ENCODE measurements at regions not wholly inside any gene's neighbourhood (a gene's known extent, or its start where the extent isn't known, plus 50 kb on each side); places are given as distances from the start of the nearest gene placed in this dataset.

DNA sequence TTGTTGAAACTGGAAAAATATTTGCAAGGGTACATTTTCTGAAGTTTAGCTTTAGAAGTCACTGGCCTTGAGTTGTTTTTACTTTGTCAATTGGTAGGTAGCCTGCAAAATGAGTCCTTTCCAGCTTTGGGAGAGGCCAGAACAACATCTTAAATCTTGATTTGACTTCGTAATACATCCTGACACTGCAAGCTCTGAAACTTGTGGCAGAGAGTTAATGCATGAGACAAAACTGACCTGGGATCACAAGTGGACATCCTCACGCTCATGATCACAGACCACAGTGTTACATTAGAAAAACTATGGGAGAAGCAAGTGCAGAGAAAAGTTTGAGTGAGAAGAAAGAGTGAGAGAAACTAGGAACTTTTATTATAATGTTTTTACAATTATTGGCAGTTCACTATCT is 550.9 kb downstream of the USP25 start:
- no peaks in the 10 kb centered on the region for H3K9me3 ChIP-seq (ENCODE audit: low read depth)
- TF ChIP-seq, protein P1, sequence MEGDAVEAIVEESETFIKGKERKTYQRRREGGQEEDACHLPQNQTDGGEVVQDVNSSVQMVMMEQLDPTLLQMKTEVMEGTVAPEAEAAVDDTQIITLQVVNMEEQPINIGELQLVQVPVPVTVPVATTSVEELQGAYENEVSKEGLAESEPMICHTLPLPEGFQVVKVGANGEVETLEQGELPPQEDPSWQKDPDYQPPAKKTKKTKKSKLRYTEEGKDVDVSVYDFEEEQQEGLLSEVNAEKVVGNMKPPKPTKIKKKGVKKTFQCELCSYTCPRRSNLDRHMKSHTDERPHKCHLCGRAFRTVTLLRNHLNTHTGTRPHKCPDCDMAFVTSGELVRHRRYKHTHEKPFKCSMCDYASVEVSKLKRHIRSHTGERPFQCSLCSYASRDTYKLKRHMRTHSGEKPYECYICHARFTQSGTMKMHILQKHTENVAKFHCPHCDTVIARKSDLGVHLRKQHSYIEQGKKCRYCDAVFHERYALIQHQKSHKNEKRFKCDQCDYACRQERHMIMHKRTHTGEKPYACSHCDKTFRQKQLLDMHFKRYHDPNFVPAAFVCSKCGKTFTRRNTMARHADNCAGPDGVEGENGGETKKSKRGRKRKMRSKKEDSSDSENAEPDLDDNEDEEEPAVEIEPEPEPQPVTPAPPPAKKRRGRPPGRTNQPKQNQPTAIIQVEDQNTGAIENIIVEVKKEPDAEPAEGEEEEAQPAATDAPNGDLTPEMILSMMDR (IDR thresholded peaks at IDR 0.05; ENCODE audit: low read depth, low read length): no peak
- H3K36me3 ChIP-seq: no peaks in the 10 kb centered on the region
- no peak overlapping the region for H3K4me3 ChIP-seq
- H3K27ac ChIP-seq: peak overlapping the region; percentile 90
- DNase-seq (ENCODE audit: low read depth in 1 of 2, low spot score in 1 of 2): peak in 1 of 2 donors; percentile 19
- H3K27me3 ChIP-seq: no peaks in the 10 kb centered on the region
- H3K4me1 ChIP-seq (ENCODE audit: low read depth): peaks cover 34% of the 10 kb centered on the region

DNA sequence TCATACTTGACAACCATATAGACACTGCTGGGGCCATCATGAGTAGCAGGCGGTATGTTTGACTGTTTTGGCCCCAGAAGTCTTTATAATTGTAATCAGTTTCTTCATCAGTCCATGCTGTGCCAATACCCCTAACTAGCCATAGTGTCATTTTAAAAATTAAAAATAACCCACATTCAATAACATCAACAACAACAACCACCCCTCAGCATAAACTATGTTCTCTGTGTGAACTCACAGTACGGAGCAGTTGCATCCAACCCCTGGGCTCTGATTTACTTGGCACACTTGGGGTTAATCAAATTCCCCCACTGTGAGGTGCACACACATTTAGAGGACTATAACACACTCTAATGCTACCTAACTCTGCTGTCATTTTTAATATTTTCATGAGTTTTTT is 553.7 kb downstream of the USP25 start:
- H3K27me3 ChIP-seq: no peaks in the 10 kb centered on the region
- H3K4me1 ChIP-seq (ENCODE audit: low read depth): peaks cover 38% of the 10 kb centered on the region
- DNase-seq (ENCODE audit: low read depth in 1 of 2, low spot score in 1 of 2): no peak
- H3K27ac ChIP-seq: no peak overlapping the region
- TF ChIP-seq, protein P1 (IDR thresholded peaks at IDR 0.05; ENCODE audit: low read depth, low read length): no peak
- H3K9me3 ChIP-seq (ENCODE audit: low read depth): no peaks in the 10 kb centered on the region
- no peaks in the 10 kb centered on the region for H3K36me3 ChIP-seq
- H3K4me3 ChIP-seq: no peak overlapping the region

DNA sequence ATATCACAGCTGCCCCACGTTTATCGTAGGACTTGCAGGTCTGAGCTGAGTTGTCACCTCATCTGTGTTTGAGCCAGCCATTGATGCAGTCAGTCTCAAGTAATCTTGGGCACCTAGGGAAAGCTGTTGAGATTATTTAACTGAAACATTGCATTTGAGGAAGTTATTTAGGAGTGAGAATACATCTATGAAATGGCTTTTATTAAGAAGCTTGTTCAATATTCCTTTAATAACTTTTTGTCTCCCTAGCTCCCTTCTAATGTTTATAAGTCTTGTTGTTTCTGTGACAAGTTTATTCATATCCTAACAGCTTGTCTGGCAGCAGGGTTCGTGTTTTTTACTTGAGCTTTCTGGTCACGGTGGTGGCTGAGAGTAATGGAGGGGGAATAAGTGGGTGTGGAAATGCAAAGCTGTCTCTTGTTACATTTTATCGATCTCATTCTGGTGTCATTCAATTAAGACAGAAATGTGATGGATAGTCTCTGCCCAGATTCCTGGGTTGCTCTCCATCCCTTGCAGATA is 555.9 kb downstream of the USP25 start:
- no peaks in the 10 kb centered on the region for H3K9me3 ChIP-seq (ENCODE audit: low read depth)
- H3K36me3 ChIP-seq: no peaks in the 10 kb centered on the region
- no peak overlapping the region for H3K4me3 ChIP-seq
- H3K27ac ChIP-seq: peak overlapping the region; percentile 60
- TF ChIP-seq, protein P1 (IDR thresholded peaks at IDR 0.05; ENCODE audit: low read depth, low read length): no peak
- peaks cover 21% of the 10 kb centered on the region for H3K4me1 ChIP-seq (ENCODE audit: low read depth)
- no peak for DNase-seq (ENCODE audit: low read depth in 1 of 2, low spot score in 1 of 2)
- H3K27me3 ChIP-seq: no peaks in the 10 kb centered on the region

DNA sequence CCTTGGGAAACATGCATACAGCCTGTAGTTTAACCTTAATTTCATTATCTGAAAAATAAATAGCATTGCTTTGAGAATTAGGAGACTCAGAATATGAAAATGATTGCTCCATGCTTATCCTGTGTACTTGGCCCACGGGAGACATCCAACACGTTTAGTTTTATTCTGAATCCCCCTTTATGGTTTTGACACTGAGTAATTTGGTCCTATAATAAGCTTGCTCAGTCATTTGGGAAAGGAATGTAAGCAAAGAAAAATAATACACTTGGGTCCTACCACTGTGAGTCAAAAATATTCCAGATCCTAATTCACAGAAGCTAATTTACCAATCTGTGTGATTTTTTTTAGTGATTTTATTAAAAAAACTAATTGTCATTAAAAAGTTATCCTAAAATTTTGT is 557.3 kb downstream of the USP25 start:
- Histone ChIP-seq H3K27ac (no peak overlapping the region), H3K36me3 (no peaks in the 10 kb centered on the region), H3K4me3 (no peak overlapping the region), H3K27me3 (no peaks in the 10 kb centered on the region), H3K9me3 (ENCODE audit: low read depth) (no peaks in the 10 kb centered on the region), H3K4me1 (ENCODE audit: low read depth) (peaks cover 8% of the 10 kb centered on the region)
- TF ChIP-seq, protein P1 (IDR thresholded peaks at IDR 0.05; ENCODE audit: low read depth, low read length): no peak
- DNase-seq (ENCODE audit: low read depth in 1 of 2, low spot score in 1 of 2): no peak

DNA sequence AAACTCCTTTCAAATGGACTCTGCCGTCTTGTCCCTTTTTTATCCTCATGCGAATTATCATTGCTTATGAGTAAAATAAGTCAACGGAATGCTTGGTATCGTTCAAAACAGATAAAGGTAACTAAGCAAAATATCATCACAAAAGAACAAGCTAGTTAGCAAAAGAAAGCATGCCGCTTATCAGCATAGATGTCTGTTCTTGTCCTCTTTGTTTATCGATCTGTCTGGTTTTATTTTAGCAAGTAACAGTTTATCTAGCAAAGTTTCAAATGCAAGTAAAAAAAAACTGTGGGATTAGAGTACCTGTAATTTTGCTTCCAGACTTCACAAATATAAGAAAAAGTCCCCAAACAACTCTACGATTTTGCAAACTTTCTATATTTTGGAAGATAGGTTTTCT is 561.5 kb downstream of the USP25 start:
- no peak for DNase-seq (ENCODE audit: low read depth in 1 of 2, low spot score in 1 of 2)
- TF ChIP-seq, protein P1 (IDR thresholded peaks at IDR 0.05; ENCODE audit: low read depth, low read length): no peak
- Histone ChIP-seq H3K36me3 (no peaks in the 10 kb centered on the region), H3K9me3 (ENCODE audit: low read depth) (no peaks in the 10 kb centered on the region), H3K27me3 (no peaks in the 10 kb centered on the region), H3K4me3 (no peak overlapping the region), H3K4me1 (ENCODE audit: low read depth) (peaks cover 4% of the 10 kb centered on the region), H3K27ac (no peak overlapping the region)

DNA sequence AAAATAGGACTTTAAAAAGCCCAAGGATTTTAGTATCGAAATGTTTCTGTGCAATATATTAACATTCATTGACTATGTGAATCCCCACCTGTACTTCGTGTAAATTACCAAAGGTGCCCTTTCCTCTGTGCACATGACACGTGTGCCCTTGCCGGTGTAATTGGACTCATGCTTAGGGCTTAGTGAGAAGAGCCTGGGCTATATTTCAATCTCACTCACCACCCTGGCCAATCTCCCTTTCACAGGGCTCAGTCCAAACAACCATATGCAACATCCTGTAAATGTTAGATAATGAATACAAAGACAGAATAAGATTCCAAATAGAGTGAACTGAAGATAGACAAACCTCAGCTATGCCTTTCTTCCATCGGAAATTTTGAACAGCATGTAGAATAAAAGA is 564.3 kb downstream of the USP25 start:
- H3K4me3 ChIP-seq: no peak overlapping the region
- no peaks in the 10 kb centered on the region for H3K4me1 ChIP-seq (ENCODE audit: low read depth)
- peak in 1 of 2 donors; percentile 34 for DNase-seq (ENCODE audit: low read depth in 1 of 2, low spot score in 1 of 2)
- H3K9me3 ChIP-seq (ENCODE audit: low read depth): no peaks in the 10 kb centered on the region
- H3K27me3 ChIP-seq: no peaks in the 10 kb centered on the region
- H3K36me3 ChIP-seq: no peaks in the 10 kb centered on the region
- peak overlapping the region; percentile 53 for H3K27ac ChIP-seq
- TF ChIP-seq, protein P1 (IDR thresholded peaks at IDR 0.05; ENCODE audit: low read depth, low read length): no peak
